ENCODE measurements at regions not wholly inside any gene's neighbourhood (a gene's known extent, or its start where the extent isn't known, plus 50 kb on each side); places are given as distances from the start of the nearest gene placed in this dataset.

- DNase-seq (no peak), ATAC-seq (no peak)
- 78 to 87% (median 78%) methylated on average over 2 of the region's 2 CpGs for WGBS, 3 donors
- Histone ChIP-seq H3K27me3 (ENCODE audit: insufficient read depth in 3 of 3, low read length in 2 of 3) (peaks cover 0 to 23% (median 0%) of the 10 kb centered on the region in 3 donors), H3K4me3 (no peak overlapping the region), H3K4me1 (peaks cover under 1% of the 10 kb centered on the region), H3K9me3 (no peaks in the 10 kb centered on the region), H3K36me3 (ENCODE audit: insufficient read depth in 1 of 2, low read depth in 1 of 2) (no peaks in the 10 kb centered on the region), H3K27ac (no peak overlapping the region)
- intact Hi-C loops (cut with DNase I) = no loop called here
- no peak for TF ChIP-seq CTCF (IDR thresholded peaks at IDR 0.05)
Measured at GRCh38 chr5:171635028-171635427, 150.6 kb upstream of the SMIM23 start.

GRCh38 chr5:171635561-171636245, 149.9 kb upstream of the SMIM23 start:
- no peak for TF ChIP-seq CTCF (IDR thresholded peaks at IDR 0.05)
- DNase-seq (no peak), ATAC-seq (no peak)
- Histone ChIP-seq H3K36me3 (ENCODE audit: insufficient read depth in 1 of 2, low read depth in 1 of 2) (no peaks in the 10 kb centered on the region), H3K9me3 (no peaks in the 10 kb centered on the region), H3K27ac (no peak overlapping the region), H3K4me1 (no peaks in the 10 kb centered on the region), H3K4me3 (no peak overlapping the region), H3K27me3 (ENCODE audit: insufficient read depth in 3 of 3, low read length in 2 of 3) (peaks cover 0 to 16% (median 0%) of the 10 kb centered on the region in 3 donors)
- WGBS, 3 donors = 73 to 79% (median 76%) methylated on average over 8 of the region's 8 CpGs
- intact Hi-C loops (cut with DNase I) = no loop called here

- DNase-seq (no peak), ATAC-seq (no peak)
- no peak for TF ChIP-seq CTCF (IDR thresholded peaks at IDR 0.05)
- no peaks in the 10 kb centered on the region for H3K9me3 ChIP-seq
- H3K4me1 ChIP-seq = no peaks in the 10 kb centered on the region
- H3K27me3 ChIP-seq (ENCODE audit: insufficient read depth in 3 of 3, low read length in 2 of 3) = peaks cover 0 to 8% (median 0%) of the 10 kb centered on the region in 3 donors
- H3K4me3 ChIP-seq = no peak overlapping the region
- no peak overlapping the region for H3K27ac ChIP-seq
- intact Hi-C loops (cut with DNase I) = no loop called here
- 92 to 94% (median 94%) methylated on average over 1 of the region's 1 CpG for WGBS, 3 donors
- H3K36me3 ChIP-seq (ENCODE audit: insufficient read depth in 1 of 2, low read depth in 1 of 2) = no peaks in the 10 kb centered on the region
Measured at GRCh38 chr5:171637811-171638210, 147.8 kb upstream of the SMIM23 start.

- 59 to 82% (median 72%) methylated on average over 4 of the region's 4 CpGs for WGBS, 3 donors
- H3K27ac ChIP-seq = no peak overlapping the region
- H3K4me3 ChIP-seq = no peak overlapping the region
- intact Hi-C loops (cut with DNase I) = no loop called here
- DNase-seq (no peak), ATAC-seq (no peak)
- peaks cover 0 to 2% (median 0%) of the 10 kb centered on the region in 3 donors for H3K27me3 ChIP-seq (ENCODE audit: insufficient read depth in 3 of 3, low read length in 2 of 3)
- TF ChIP-seq CTCF (IDR thresholded peaks at IDR 0.05) = no peak
- no peaks in the 10 kb centered on the region for H3K9me3 ChIP-seq
- H3K36me3 ChIP-seq (ENCODE audit: insufficient read depth in 1 of 2, low read depth in 1 of 2) = no peaks in the 10 kb centered on the region
- H3K4me1 ChIP-seq = no peaks in the 10 kb centered on the region
Measured at GRCh38 chr5:171639205-171639621, 146.4 kb upstream of the SMIM23 start.

- Histone ChIP-seq H3K36me3 (ENCODE audit: insufficient read depth in 1 of 2, low read depth in 1 of 2) (no peaks in the 10 kb centered on the region), H3K27me3 (ENCODE audit: insufficient read depth in 3 of 3, low read length in 2 of 3) (no peaks in the 10 kb centered on the region), H3K27ac (no peak overlapping the region), H3K4me1 (no peaks in the 10 kb centered on the region), H3K9me3 (no peaks in the 10 kb centered on the region), H3K4me3 (no peak overlapping the region)
- TF ChIP-seq CTCF (IDR thresholded peaks at IDR 0.05) = no peak
- DNase-seq (no peak), ATAC-seq (no peak)
- intact Hi-C loops (cut with DNase I) = no loop called here
- 43 to 77% (median 63%) methylated on average over 4 of the region's 4 CpGs for WGBS, 3 donors
Measured at GRCh38 chr5:171639966-171640365, 145.7 kb upstream of the SMIM23 start.
